ENCODE measurements at regions not wholly inside any gene's neighbourhood (a gene's known extent, or its start where the extent isn't known, plus 50 kb on each side); places are given as distances from the start of the nearest gene placed in this dataset.
"Not testable (repeated sequence)": the region's sequence is repeated elsewhere in the genome, so short reads cannot be mapped to it uniquely, and the experiment has no call there.

GRCh38 chr6:84967389-84967788 lies 203.0 kb upstream of the TBX18 start:
- WGBS, 4 donors = 47 to 52% (median 49%) methylated on average over 7 of the region's 7 CpGs
- TF ChIP-seq POLR2A (IDR thresholded peaks at IDR 0.05) (no peak), CTCF (IDR thresholded peaks at IDR 0.05) (peak; percentile 23 to 52 (median 52))
- H3K4me1 ChIP-seq (replicated peaks in 1 of 2) = no peaks in the 10 kb centered on the region

GRCh38 chr6:84953111-84953755 lies 188.8 kb upstream of the TBX18 start:
- WGBS, 4 donors = 33 to 47% (median 40%) methylated on average over 2 of the region's 2 CpGs
- TF ChIP-seq POLR2A (IDR thresholded peaks at IDR 0.05) (no peak), CTCF (IDR thresholded peaks at IDR 0.05) (no peak)
- H3K9me3 ChIP-seq (replicated peaks in 1 of 3) = no peaks in the 10 kb centered on the region
- no peak overlapping the region for H3K4me3 ChIP-seq
- no peak for DNase-seq
- H3K27me3 ChIP-seq = no peaks in the 10 kb centered on the region
- no peaks in the 10 kb centered on the region for H3K36me3 ChIP-seq (replicated peaks in 1 of 2)
- H3K4me1 ChIP-seq (replicated peaks in 1 of 2) = no peaks in the 10 kb centered on the region
- intact Hi-C loops (cut with DNase I) = no loop called here
- H3K27ac ChIP-seq = no peak overlapping the region

More at GRCh38 chr6:84967389-84967788, 203.0 kb upstream of the TBX18 start:
- Histone ChIP-seq H3K36me3 (replicated peaks in 1 of 2) (no peaks in the 10 kb centered on the region), H3K4me3 (no peak overlapping the region), H3K27ac (no peak overlapping the region), H3K9me3 (replicated peaks in 1 of 3) (no peaks in the 10 kb centered on the region), H3K27me3 (no peaks in the 10 kb centered on the region)
- peak in 4 of 7 donors; percentile 17 to 31 (median 23) for DNase-seq
- intact Hi-C loops (cut with DNase I) = loop anchor here in 1 of 2 donors (10.0 kb wide), 1 partner anchor 543 kb away; no protein-coding TSS in a partner anchor

- H3K27ac ChIP-seq; DNase-seq; H3K27me3 ChIP-seq; H3K4me1 ChIP-seq (replicated peaks in 1 of 2); intact Hi-C loops (cut with DNase I); H3K4me3 ChIP-seq; H3K36me3 ChIP-seq (replicated peaks in 1 of 2); H3K9me3 ChIP-seq (replicated peaks in 1 of 3): not testable (repeated sequence)
- 75 to 90% (median 82%) methylated on average over 6 to 7 of the region's 7 CpGs for WGBS, 4 donors
Observed at GRCh38 chr6:84944926-84945325, 180.5 kb upstream of the TBX18 start.

- intact Hi-C loops (cut with DNase I) = no loop called here
- H3K27me3 ChIP-seq = no peaks in the 10 kb centered on the region
- H3K9me3 ChIP-seq (replicated peaks in 1 of 3) = no peaks in the 10 kb centered on the region
- TF ChIP-seq POLR2A (IDR thresholded peaks at IDR 0.05) (no peak), CTCF (IDR thresholded peaks at IDR 0.05) (no peak)
- no peak overlapping the region for H3K27ac ChIP-seq
- no peaks in the 10 kb centered on the region for H3K4me1 ChIP-seq (replicated peaks in 1 of 2)
- WGBS, 4 donors = 89 to 98% (median 92%) methylated on average over 1 of the region's 1 CpG
- no peak overlapping the region for H3K4me3 ChIP-seq
- H3K36me3 ChIP-seq (replicated peaks in 1 of 2) = no peaks in the 10 kb centered on the region
- no peak for DNase-seq
Observed at GRCh38 chr6:84943905-84944304, 179.5 kb upstream of the TBX18 start.

- H3K4me1 ChIP-seq (replicated peaks in 1 of 2); H3K4me3 ChIP-seq; intact Hi-C loops (cut with DNase I); H3K27ac ChIP-seq; H3K36me3 ChIP-seq (replicated peaks in 1 of 2); H3K27me3 ChIP-seq; DNase-seq; H3K9me3 ChIP-seq (replicated peaks in 1 of 3): not testable (repeated sequence)
Observed at GRCh38 chr6:84941609-84942008, 177.2 kb upstream of the TBX18 start.
